MM.1S (cell line): ENCODE measurements at regions not wholly inside any gene's neighbourhood (a gene's known extent, or its start where the extent isn't known, plus 50 kb on each side); places are given as distances from the start of the nearest gene placed in this dataset.

ENCODE experiments used
- EZH2 ChIP-seq: fragments of 300-600 bp; sonication (generic); optimal IDR thresholded peaks from 2 replicates; pipeline ENCODE3; 2017; ENCODE audit warnings: low read depth, mild to moderate bottlenecking, antibody characterized with exemption, low read length, mixed read lengths
- EZH2phosphoT487 ChIP-seq: fragments of 300-600 bp; sonication (generic); IDR thresholded peaks from 2 replicates; pipeline ENCODE4 v1.6.1; 2018; ENCODE audit warnings: antibody characterized with exemption, low read length
- TF ChIP-seq, protein P1 (sequence below): fragments of 300-600 bp; sonication (generic); IDR thresholded peaks from 2 replicates; pipeline ENCODE4 v1.5.1; 2016; ENCODE audit warnings: antibody characterized with exemption, low read length, mixed read lengths

- TF ChIP-seq, protein P1, sequence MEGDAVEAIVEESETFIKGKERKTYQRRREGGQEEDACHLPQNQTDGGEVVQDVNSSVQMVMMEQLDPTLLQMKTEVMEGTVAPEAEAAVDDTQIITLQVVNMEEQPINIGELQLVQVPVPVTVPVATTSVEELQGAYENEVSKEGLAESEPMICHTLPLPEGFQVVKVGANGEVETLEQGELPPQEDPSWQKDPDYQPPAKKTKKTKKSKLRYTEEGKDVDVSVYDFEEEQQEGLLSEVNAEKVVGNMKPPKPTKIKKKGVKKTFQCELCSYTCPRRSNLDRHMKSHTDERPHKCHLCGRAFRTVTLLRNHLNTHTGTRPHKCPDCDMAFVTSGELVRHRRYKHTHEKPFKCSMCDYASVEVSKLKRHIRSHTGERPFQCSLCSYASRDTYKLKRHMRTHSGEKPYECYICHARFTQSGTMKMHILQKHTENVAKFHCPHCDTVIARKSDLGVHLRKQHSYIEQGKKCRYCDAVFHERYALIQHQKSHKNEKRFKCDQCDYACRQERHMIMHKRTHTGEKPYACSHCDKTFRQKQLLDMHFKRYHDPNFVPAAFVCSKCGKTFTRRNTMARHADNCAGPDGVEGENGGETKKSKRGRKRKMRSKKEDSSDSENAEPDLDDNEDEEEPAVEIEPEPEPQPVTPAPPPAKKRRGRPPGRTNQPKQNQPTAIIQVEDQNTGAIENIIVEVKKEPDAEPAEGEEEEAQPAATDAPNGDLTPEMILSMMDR = no peak
- no peak for TF ChIP-seq EZH2
- no peak for TF ChIP-seq EZH2phosphoT487
Measured at GRCh38 chr11:116376547-116376946, 396.2 kb downstream of the BUD13 start.
